ENCODE measurements at regions not wholly inside any gene's neighbourhood (a gene's known extent, or its start where the extent isn't known, plus 50 kb on each side); places are given as distances from the start of the nearest gene placed in this dataset.
A peak's percentile ranks its signal among the peaks of the same experiment; 100 is the strongest.

- peak; percentile 88 for TF ChIP-seq PHF5A (CRISPR knock-in tag; IDR thresholded peaks at IDR 0.05; ENCODE audit: low read depth, unreplicated experiment)
- 0 out of 2 replicates have a peak, but pooled peaks have one; percentile 22 for TF ChIP-seq HINFP (CRISPR knock-in tag; IDR thresholded peaks at IDR 0.05; ENCODE audit: low read depth)
- TF ChIP-seq GATAD1 (CRISPR knock-in tag; IDR thresholded peaks at IDR 0.05) = peak; percentile 65
- peak; percentile 86 for TF ChIP-seq TEF (CRISPR knock-in tag; IDR thresholded peaks at IDR 0.05)
- peak; percentile 97 for TF ChIP-seq FOXJ3 (CRISPR knock-in tag; IDR thresholded peaks at IDR 0.05; ENCODE audit: borderline replicate concordance)
- TF ChIP-seq SKIL (CRISPR knock-in tag; IDR thresholded peaks at IDR 0.05; ENCODE audit: borderline replicate concordance) = peak; percentile 65
- TF ChIP-seq ZFAT (CRISPR knock-in tag; conservative IDR thresholded peaks at IDR 0.05) = no peak
- peak; percentile 98 for TF ChIP-seq NCOR1 (IDR thresholded peaks at IDR 0.05; ENCODE audit: borderline replicate concordance, low read length)
- TF ChIP-seq ZKSCAN5 (CRISPR knock-in tag; IDR thresholded peaks at IDR 0.05) = no peak
- TF ChIP-seq CHCHD3 (CRISPR knock-in tag; IDR thresholded peaks at IDR 0.05) = no peak
- no peak for TF ChIP-seq ZNF121 (CRISPR knock-in tag; IDR thresholded peaks at IDR 0.05)
- 0 out of 2 replicates have a peak, but pooled peaks have one; percentile 37 for TF ChIP-seq ZNF772 (CRISPR knock-in tag; IDR thresholded peaks at IDR 0.05)
- TF ChIP-seq ZBTB25 (CRISPR knock-in tag; IDR thresholded peaks at IDR 0.05) = peak; percentile 89
- TF ChIP-seq NCOA5 (CRISPR knock-in tag; IDR thresholded peaks at IDR 0.05) = no peak
- peak; percentile 86 for TF ChIP-seq FOSL2 (CRISPR knock-in tag; IDR thresholded peaks at IDR 0.05)
- TF ChIP-seq ZIK1 (CRISPR knock-in tag; IDR thresholded peaks at IDR 0.05; ENCODE audit: borderline replicate concordance, low read depth) = peak; percentile 75; the same call in 1 of the 2 replicates
- TF ChIP-seq ZNF569 (CRISPR knock-in tag; IDR thresholded peaks at IDR 0.05; ENCODE audit: borderline replicate concordance) = no peak
- no peak for TF ChIP-seq ZNF274 (CRISPR knock-in tag; IDR thresholded peaks at IDR 0.05)
- TF ChIP-seq MEIS1 (CRISPR knock-in tag; IDR thresholded peaks at IDR 0.05; ENCODE audit: borderline replicate concordance) = peak; percentile 77
- TF ChIP-seq, protein P1, sequence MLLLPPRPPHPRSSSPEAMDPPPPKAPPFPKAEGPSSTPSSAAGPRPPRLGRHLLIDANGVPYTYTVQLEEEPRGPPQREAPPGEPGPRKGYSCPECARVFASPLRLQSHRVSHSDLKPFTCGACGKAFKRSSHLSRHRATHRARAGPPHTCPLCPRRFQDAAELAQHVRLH (CRISPR knock-in tag; IDR thresholded peaks at IDR 0.05; ENCODE audit: borderline replicate concordance, low read depth) = no peak
- no peak for TF ChIP-seq ZNF724P (CRISPR knock-in tag; IDR thresholded peaks at IDR 0.05; ENCODE audit: borderline replicate concordance)
- TF ChIP-seq ZNF781 (CRISPR knock-in tag; IDR thresholded peaks at IDR 0.05; ENCODE audit: borderline replicate concordance, not compliant biosample characterization) = no peak
- no peak for TF ChIP-seq GABPA (IDR thresholded peaks at IDR 0.05; ENCODE audit: low read depth, low read length)
- TF ChIP-seq GABPA (CRISPR knock-in tag; IDR thresholded peaks at IDR 0.05; ENCODE audit: low read depth) = 0 out of 2 replicates have a peak, but pooled peaks have one; percentile 8
- TF ChIP-seq TEAD3 (CRISPR knock-in tag; optimal IDR thresholded peaks at IDR 0.05; ENCODE audit: borderline replicate concordance) = peak; percentile 90
Measured at GRCh38 chr6:167762259-167762962, 64.3 kb upstream of the AFDN start (continued).
